ENCODE measurements at regions not wholly inside any gene's neighbourhood (a gene's known extent, or its start where the extent isn't known, plus 50 kb on each side); places are given as distances from the start of the nearest gene placed in this dataset.

GRCh38 chr10:28875549-28876081, 198.3 kb downstream of the BAMBI start:
- no TSS peak for BruUV-seq (replicated peaks)
- intact Hi-C loops (cut with micrococcal nuclease; ENCODE audit: unreplicated experiment) = no loop called here
- H3K4me3 ChIP-seq (ENCODE audit: low read depth in 2 of 2, low read length in 2 of 2) = no peak overlapping the region
- H3K36me3 ChIP-seq (ENCODE audit: control insufficient read depth, insufficient read depth, low read length) = no peaks in the 10 kb centered on the region
- no peak for TF ChIP-seq POLR2AphosphoS5 (IDR thresholded peaks at IDR 0.05; ENCODE audit: low read depth, low read length)
- TF ChIP-seq CTCF (IDR thresholded peaks at IDR 0.05) = no peak
- no peak for TF ChIP-seq REST (IDR thresholded peaks at IDR 0.05; ENCODE audit: insufficient read depth in 1 of 2, low read depth in 2 of 2, low read length in 1 of 2)
- TF ChIP-seq SIN3A (IDR thresholded peaks at IDR 0.05; ENCODE audit: borderline replicate concordance, insufficient read depth, low read depth, low read length) = no peak
- TF ChIP-seq TCF7L2 (IDR thresholded peaks at IDR 0.05; ENCODE audit: low read depth, low read length) = no peak
- DNase-seq (ENCODE audit: low read depth, low spot score) (no peak), ATAC-seq (no peak)
- no peaks in the 10 kb centered on the region for H3K27me3 ChIP-seq (ENCODE audit: control insufficient read depth, insufficient read depth, low read length)
- H3K27ac ChIP-seq (ENCODE audit: low read length) = no peak overlapping the region
- ChIA-PET CTCF (no interaction called here), POLR2A (no interaction called here)
- in situ Hi-C loops (cut with HindIII; ENCODE audit: low pct_unique_long_range_greater_than_20kb, low sequenced_read_pairs) = no loop called here
- no peaks in the 10 kb centered on the region for H3K4me1 ChIP-seq (ENCODE audit: control insufficient read depth, insufficient read depth, low read length)
- no peaks in the 10 kb centered on the region for H3K9me3 ChIP-seq (ENCODE audit: control insufficient read depth, insufficient read depth, low read depth, low read length)

- ChIA-PET POLR2A (no interaction called here), CTCF (no interaction called here)
- H3K4me3 ChIP-seq (ENCODE audit: low read depth in 2 of 2, low read length in 2 of 2) = no peak overlapping the region
- no peaks in the 10 kb centered on the region for H3K9me3 ChIP-seq (ENCODE audit: control insufficient read depth, insufficient read depth, low read depth, low read length)
- in situ Hi-C loops (cut with HindIII; ENCODE audit: low pct_unique_long_range_greater_than_20kb, low sequenced_read_pairs) = no loop called here
- no TSS peak for BruUV-seq (replicated peaks)
- intact Hi-C loops (cut with micrococcal nuclease; ENCODE audit: unreplicated experiment) = no loop called here
- no peaks in the 10 kb centered on the region for H3K36me3 ChIP-seq (ENCODE audit: control insufficient read depth, insufficient read depth, low read length)
- no peak for ATAC-seq
- H3K27ac ChIP-seq (ENCODE audit: low read length) = no peak overlapping the region
- H3K27me3 ChIP-seq (ENCODE audit: control insufficient read depth, insufficient read depth, low read length) = no peaks in the 10 kb centered on the region
- H3K4me1 ChIP-seq (ENCODE audit: control insufficient read depth, insufficient read depth, low read length) = no peaks in the 10 kb centered on the region
- DNase-seq (ENCODE audit: low read depth, low spot score) = no peak
- TF ChIP-seq POLR2AphosphoS5 (IDR thresholded peaks at IDR 0.05; ENCODE audit: low read depth, low read length) = no peak
- TF ChIP-seq SIN3A (IDR thresholded peaks at IDR 0.05; ENCODE audit: borderline replicate concordance, insufficient read depth, low read depth, low read length) = no peak
- no peak for TF ChIP-seq TCF7L2 (IDR thresholded peaks at IDR 0.05; ENCODE audit: low read depth, low read length)
- no peak for TF ChIP-seq CTCF (IDR thresholded peaks at IDR 0.05)
Observed at GRCh38 chr10:28878236-28878970, 201.1 kb downstream of the BAMBI start.

Measured in Panc1 (cell line).